Erythroblast (primary cell): ENCODE measurements at regions not wholly inside any gene's neighbourhood (a gene's known extent, or its start where the extent isn't known, plus 50 kb on each side); places are given as distances from the start of the nearest gene placed in this dataset.

Experiments used
- GATA1 ChIP-seq: IDR thresholded peaks from 2 replicates; pipeline ENCODE4 v1.6.1; 2011; ENCODE audit warnings: low read depth, mild to moderate bottlenecking, control low read depth, low read length, moderate library complexity
- POLR2A ChIP-seq: IDR thresholded peaks from 2 replicates; pipeline ENCODE4 v1.6.1; 2011; ENCODE audit warnings: mild to moderate bottlenecking, low read length

DNA sequence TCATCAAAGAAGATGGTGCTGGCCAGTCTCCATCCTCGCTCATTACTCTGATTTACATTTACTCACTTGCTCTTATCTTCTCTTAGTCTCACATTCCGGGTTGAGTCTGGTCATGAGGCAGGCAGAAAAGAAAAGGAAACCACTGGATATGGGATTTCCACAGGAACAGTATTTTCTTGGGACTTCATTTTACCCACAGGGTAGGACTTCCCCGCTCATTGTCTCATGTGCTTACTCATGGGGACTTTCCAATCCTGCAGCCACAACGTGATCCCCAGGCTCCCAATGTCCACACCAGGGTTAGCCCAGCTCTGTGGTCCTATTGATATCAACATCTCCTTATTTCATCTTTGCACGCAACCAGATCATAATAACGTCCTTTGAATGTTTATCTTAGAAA, 373.8 kb downstream of the TMEM182 start:
- TF ChIP-seq POLR2A (no peak), GATA1 (no peak)
